MM.1S (cell line): ENCODE measurements at regions not wholly inside any gene's neighbourhood (a gene's known extent, or its start where the extent isn't known, plus 50 kb on each side); places are given as distances from the start of the nearest gene placed in this dataset.

ENCODE experiments used
- CTCF ChIP-seq: fragments of 300-600 bp; sonication (generic); IDR thresholded peaks from 2 replicates; pipeline ENCODE4 v1.5.1; 2016; ENCODE audit warnings: antibody characterized with exemption, low read length, mixed read lengths
- EZH2 ChIP-seq: fragments of 300-600 bp; sonication (generic); optimal IDR thresholded peaks from 2 replicates; pipeline ENCODE3; 2017; ENCODE audit warnings: low read depth, mild to moderate bottlenecking, antibody characterized with exemption, low read length, mixed read lengths
- EZH2phosphoT487 ChIP-seq: fragments of 300-600 bp; sonication (generic); IDR thresholded peaks from 2 replicates; pipeline ENCODE4 v1.6.1; 2018; ENCODE audit warnings: antibody characterized with exemption, low read length

DNA sequence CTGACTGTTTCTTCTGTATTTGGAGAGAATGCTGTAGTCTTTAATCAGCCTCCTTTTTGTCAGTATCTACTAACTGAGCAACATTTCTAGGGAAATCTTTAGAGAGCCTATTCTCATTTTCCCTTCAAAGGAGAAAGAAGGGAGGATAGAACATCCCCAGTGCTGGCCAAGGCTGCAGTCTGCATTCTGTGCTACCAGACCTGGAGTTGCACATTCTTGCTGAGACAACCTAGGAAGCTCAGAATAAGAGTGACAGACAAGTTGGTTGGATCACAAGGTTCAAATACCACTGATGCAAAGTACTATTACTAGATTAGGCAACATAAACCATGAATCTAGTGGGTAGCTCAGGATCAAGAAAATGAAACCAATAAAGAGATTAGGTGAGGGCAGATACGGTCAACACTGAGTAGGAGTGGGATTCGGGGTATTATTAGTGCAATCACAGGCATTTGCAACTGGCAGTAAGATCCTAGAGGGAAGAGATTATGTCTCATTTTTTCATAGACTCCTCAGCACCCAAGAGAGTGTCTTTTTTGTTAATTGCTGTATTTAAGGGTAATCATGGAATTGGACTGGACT is 213.5 kb upstream of the FAM83B start:
- TF ChIP-seq CTCF (no peak), EZH2 (no peak), EZH2phosphoT487 (no peak)
